HG03159 (cell line): ENCODE measurements at regions not wholly inside any gene's neighbourhood (a gene's known extent, or its start where the extent isn't known, plus 50 kb on each side); places are given as distances from the start of the nearest gene placed in this dataset.
"Not testable (repeated sequence)": the region's sequence is repeated elsewhere in the genome, so short reads cannot be mapped to it uniquely, and the experiment has no call there.

Experiments
- ATAC-seq: cut with Tn5 transposase; IDR thresholded peaks from one replicate; pipeline ENCODE4 v1.9.1; 2021; ENCODE audit warnings: mild to moderate bottlenecking, moderate library complexity; ENCODE audit not compliant: unreplicated experiment

DNA sequence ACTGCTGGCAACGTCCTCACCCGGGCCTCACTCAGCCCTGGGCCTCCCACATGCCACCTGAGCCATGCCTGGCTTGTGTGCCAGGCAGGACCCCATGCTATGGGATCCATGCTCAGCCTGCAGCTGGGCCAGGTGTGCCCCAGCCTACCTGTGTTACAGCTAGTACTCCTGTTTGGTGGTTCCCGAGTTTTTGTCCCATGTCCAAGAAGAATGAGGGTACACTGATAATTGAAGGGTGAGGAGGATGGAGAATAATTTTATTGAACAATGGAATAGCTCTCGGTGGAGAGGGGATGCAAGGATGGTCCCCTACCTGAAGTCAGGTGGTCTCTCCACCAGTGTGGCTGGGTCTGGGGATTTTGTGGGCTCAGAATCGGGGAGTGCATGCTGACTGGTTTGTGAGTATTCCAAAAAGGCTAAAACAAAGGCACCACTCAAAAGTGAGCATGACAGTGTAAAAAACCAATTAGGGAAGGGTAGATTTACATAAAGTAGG lies 137.9 kb downstream of the TNFSF18 start:
- no peak for ATAC-seq

- ATAC-seq = no peak
Observed at GRCh38 chr1:172914501-172915144, 136.1 kb downstream of the TNFSF18 start.

GRCh38 chr1:172915271-172915670 lies 135.5 kb downstream of the TNFSF18 start:
- ATAC-seq = no peak

DNA sequence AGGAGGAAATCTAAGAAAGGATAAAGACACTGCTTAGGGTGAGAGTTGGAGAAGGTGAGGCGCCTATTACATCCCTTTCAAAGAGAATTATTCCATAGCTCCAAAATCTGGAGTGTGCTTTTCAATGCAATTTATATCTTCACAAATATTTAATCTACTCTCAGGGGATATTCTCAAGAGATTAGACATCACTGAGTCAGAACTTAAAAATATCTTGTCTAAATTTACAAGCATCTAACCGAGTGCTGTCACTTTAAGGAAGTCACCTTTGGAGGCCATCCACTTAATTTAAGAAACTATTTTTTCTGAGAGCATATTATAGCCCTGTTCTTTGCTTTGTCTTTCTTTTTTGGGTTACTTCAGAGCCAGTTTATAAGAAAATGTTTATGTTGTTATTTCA lies 134.6 kb downstream of the TNFSF18 start:
- no peak for ATAC-seq

GRCh38 chr1:172917972-172918371 lies 132.8 kb downstream of the TNFSF18 start:
- no peak for ATAC-seq

GRCh38 chr1:172918478-172918877 lies 132.3 kb downstream of the TNFSF18 start:
- ATAC-seq = no peak

- no peak for ATAC-seq
Observed at GRCh38 chr1:172926070-172926469, 124.7 kb downstream of the TNFSF18 start.

DNA sequence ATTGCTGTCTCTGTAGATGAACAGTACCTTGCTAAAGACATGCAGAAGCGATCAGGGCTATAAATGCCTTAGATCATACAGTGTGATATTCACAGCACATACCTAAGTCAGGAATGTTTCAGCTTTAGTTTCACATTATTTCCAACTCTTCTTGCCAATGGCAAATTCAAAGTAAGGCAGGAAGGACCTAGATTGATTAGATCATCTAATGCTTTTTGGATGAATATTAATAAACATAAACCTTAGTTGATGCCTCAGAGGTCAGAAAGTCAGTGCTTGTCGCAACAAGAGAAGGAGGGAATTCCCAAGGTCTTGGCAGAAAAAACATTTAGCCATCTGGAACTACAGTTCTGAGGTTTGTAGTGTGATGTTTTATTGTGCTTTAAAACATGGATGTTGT lies 122.3 kb downstream of the TNFSF18 start:
- no peak for ATAC-seq

DNA sequence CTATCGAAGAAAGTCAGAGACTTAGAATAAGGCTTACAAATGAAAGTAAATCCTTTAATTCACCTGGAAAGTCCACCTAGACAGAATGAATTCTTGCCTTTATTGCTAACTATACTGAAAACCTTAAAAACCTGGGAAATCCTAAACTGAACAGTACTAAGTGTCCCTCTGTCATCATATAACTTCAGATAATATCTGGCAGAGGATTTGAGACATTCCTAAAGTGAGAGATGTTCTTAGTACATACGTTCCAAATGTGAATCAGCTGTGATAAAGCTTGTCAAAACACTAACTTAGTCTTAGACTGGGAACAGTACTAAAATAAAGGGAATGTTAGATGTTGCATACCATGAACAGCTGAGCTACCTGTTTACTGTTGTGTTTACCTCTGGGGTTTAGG lies 121.7 kb downstream of the TNFSF18 start:
- ATAC-seq = no peak

GRCh38 chr1:172930142-172930541 lies 120.6 kb downstream of the TNFSF18 start:
- no peak for ATAC-seq

DNA sequence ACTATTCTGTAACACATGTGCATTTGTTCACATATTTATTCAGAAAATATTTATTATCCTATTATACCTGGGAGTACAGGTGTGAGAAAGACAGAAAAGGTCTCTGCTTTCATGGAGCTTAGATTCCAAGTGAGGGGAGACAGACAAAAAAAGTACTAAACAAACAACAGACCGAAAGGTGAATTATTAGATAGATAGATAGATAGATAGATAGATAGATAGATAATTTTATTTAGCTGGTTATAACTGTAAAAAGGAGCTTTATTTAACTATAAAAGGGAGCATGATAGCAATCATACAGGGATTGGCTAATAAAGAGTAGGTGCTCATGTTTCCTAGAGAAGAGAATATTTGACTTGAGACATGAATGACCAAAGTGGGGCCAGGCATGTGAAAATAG lies 119.4 kb downstream of the TNFSF18 start:
- ATAC-seq = no peak

- no peak for ATAC-seq
Observed at GRCh38 chr1:172931761-172932160, 119.0 kb downstream of the TNFSF18 start.

DNA sequence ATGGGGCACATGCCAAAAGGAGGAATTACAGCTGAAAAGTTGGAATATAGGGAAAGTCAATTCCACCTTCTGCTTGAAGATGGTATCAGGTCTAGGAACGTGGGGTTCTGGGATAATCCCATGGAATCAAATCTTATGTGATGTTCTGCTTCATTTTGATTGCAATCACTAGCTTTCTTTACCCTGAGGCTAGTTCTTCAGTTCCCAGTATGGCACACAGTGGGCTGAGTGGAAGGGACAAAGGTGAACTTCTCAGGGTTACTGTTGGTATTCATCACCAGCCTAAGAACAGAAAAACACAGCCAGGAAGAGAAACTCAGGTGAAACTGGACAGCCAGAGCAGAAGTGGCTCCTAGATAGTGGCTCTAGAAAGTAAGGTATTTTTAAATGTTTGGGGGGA lies 117.8 kb downstream of the TNFSF18 start:
- ATAC-seq = no peak

GRCh38 chr1:172934417-172934762 lies 116.4 kb downstream of the TNFSF18 start:
- ATAC-seq = no peak

DNA sequence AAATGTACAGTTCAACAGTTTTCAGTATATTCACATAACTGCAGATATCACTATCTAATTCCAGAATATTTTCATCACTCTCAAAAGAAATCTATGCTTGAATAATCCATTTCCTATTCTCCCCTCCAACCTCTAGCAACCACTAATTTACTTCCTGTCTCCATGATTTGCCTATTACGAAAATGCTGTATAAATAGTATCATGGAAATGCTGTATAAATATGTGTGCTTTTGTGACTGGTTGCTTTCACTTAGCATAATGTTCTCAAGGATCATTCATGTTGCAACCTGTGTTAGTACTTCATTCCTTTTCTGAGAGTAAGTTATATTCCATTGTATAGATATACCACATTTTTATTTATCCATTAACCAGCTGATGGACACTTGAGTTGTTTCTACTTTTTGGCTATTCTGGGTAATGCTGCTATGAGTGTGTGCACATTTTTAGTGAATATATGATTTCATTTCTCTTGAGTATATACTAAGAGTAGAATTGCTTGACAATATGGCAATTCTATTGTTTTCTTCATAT lies 115.6 kb downstream of the TNFSF18 start:
- no peak for ATAC-seq

GRCh38 chr1:172936088-172936645 lies 114.6 kb downstream of the TNFSF18 start:
- no peak for ATAC-seq

DNA sequence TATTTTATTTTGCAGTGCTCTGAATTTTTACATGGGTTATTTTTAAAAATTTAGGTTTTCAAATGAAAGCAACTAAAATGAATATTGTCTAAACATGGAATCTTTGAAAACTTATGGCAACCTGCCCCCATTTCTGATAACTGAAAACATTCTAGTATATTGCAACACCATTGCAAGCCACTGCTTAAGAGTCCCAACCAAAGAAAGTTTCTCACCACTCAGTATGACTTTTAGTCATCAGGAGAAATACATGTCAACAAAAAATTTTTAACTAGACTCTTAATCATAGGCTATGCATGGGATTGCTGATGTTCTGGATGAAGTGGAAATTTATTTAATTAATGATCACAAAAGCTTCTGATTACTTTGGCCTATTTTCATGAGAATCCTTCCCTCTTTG lies 112.1 kb downstream of the TNFSF18 start:
- ATAC-seq = no peak

DNA sequence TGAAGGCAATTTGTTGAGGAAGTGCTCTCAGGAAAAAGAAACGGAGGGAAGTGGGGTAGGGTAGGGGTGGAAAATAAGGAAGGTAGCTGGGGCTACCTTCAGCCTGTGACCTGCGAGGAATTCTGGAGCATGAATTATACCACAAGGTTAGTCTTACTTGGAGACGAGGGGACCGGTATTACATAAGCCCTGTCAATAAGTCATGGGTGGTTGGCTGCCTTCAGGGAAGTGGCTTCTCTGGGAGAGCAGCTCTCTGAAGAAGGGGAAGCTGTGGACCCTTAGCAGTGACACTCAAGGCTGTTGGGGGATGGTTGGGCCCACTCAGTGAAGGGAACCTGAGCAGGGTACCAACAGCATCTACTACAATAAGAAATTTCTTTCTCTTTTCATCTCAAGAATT lies 111.3 kb downstream of the TNFSF18 start:
- no peak for ATAC-seq

GRCh38 chr1:172940174-172940855 lies 110.4 kb downstream of the TNFSF18 start:
- no peak for ATAC-seq

- no peak for ATAC-seq
Observed at GRCh38 chr1:172941471-172941870, 109.3 kb downstream of the TNFSF18 start.

DNA sequence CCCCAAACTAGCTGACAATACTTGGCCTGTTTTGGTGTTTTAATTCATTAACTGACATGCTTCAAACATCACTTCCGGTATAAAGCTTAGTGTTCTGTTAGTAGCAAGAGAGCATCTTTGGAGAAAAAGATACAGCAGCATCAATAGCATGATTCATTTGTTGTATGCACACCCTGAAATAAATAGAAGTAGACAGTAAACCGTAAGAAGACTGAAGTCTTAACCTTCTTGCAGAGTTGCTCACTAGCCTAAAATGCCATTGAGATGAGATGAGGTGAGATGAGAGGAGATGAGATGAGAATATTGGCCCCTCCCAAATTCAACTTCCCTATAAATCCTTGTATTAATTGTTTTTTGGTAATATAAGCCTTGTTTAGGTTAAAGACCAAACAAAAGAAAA lies 108.8 kb downstream of the TNFSF18 start:
- ATAC-seq = no peak

DNA sequence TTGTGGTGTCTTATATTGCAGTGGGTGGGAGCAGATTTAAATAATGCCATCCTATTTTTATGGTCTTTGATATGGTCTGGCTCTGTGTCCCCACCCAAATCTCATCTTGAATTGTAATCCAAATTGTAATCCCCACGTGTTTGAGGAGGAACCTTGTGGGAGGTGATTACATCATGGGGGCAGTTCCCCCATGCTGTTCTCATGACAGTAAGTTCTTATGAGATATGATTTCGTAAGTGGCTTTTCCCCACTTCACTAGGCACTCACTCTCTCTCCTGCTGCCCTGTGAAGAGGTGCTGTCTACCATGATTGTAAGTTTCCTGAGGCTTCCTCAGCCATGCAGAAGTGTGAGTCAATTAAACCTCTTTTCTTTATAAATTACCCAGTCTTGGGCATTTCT lies 107.6 kb downstream of the TNFSF18 start:
- not testable (repeated sequence) for ATAC-seq
